HuH-7 (cell line): ENCODE measurements at regions not wholly inside any gene's neighbourhood (a gene's known extent, or its start where the extent isn't known, plus 50 kb on each side); places are given as distances from the start of the nearest gene placed in this dataset.
"Not testable (repeated sequence)": the region's sequence is repeated elsewhere in the genome, so short reads cannot be mapped to it uniquely, and the experiment has no call there.

Source experiments
- DNase-seq: peaks from one replicate; pipeline ENCODE4 v3.0.0; 2011; ENCODE audit warnings: low spot score

DNA sequence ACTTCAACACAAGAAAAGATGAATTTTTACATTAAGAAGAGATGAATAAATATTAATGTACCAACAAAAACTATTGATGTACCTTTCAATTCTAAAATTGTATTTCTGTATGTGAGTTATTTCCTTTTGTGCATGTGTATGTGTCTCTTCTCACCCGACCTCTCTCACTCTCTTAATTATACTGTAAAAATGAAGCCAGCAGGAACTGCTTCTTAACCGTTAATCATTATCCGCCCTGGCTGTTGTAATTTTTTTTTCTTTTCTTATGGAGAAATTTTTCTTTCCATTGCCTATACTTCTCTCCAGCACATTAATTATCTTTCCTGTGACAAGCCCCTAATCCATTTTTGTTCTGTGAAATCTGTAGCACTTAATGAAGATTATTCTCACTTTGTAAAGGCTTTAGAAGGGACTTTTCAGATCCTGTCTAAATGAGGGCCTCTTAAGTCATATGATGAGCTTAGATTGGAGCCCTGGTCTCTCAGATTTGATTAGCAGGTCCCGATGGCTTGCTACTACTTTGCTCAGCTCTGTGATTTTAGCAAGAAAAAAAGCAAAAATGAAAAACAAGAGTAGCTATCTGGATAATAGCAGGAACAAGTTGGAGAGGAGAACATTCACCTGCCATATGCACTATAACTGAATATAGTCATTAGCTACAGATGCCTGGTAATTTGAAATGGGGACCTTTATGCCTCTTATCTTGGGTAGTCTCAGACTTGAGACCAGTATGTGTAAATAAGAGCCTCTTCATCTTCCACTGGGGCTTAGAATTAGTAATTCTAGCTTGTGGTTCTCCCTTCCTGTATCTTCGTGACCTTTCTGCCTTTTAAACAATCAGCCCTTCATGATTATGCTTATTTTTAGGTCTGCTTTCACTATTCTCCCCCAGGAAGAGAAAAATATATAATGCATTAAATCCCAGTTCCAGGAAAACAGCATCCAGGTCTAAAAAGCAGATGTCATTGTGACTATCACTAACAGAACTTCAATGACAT lies 80.0 kb upstream of the COL1A2 start:
- DNase-seq, result no peak

DNA sequence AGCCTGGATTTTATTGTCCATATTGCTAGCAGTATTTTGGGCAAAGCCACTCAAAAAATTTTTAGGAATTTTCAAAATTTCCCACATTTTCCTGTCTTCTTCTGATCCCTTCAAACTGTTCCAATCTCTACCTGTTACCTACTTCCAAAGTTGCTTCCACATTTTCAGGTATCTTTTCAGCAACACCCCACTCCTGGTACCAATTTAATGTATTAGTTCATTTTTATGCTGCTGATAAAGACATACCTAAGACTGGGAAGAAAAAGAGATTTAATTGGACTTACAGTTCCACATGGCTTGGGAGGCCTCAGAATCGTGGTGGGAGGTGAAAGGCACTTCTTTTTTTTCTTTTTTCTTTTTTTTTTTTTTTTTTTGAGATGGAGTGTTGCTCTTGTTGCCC lies 73.6 kb upstream of the COL1A2 start:
- not testable (repeated sequence) for DNase-seq

GRCh38 chr7:94323844-94324243 lies 70.9 kb upstream of the COL1A2 start:
- DNase-seq, result no peak

GRCh38 chr7:94324380-94325121 lies 70.1 kb upstream of the COL1A2 start:
- no peak for DNase-seq

- no peak for DNase-seq
These were observed 69.6 kb upstream of the COL1A2 start for GRCh38 chr7:94325122-94325475.

- no peak for DNase-seq
These were observed 64.2 kb upstream of the COL1A2 start for GRCh38 chr7:94330269-94331020.

- no peak for DNase-seq
These were observed 62.1 kb upstream of the COL1A2 start for GRCh38 chr7:94332571-94332970.

DNA sequence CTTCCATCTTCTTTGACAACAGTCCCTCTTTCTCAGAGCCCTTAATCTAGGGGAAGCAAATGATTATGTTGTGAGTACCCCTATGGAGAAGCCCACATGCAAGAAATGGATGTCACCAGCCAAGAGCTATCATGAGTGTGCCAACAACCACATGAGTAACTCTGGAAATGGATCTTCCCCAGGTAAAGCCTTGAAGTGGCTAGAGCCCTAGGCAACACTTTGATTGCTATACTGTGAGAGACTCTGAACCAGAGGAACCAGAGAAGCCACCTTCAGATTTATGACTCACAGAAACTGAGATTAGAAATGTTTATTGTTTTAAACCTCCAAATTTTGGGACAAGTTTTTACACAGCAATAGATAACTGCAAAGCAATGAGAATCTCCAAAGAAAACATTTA lies 60.9 kb upstream of the COL1A2 start:
- DNase-seq, result no peak

DNA sequence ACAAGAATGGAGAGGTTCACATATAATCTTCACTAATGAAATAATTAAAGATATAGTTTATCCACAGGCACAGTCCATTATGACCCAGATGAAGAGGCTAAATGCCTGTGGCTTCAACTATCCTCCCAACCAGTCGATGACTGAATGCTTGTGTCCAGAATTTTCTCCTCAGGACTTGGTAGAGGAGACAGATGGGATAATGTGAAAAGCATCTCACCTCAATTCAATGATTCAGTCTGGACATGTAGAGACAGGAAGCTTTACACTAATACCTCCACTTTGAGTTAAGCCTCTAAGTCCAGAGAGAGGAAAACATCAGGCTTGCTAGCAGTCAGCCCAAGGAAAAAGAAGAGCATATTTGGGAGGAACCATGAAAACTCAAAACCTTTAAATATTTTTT lies 59.1 kb upstream of the COL1A2 start:
- DNase-seq, result no peak

GRCh38 chr7:94336009-94336408 lies 58.7 kb upstream of the COL1A2 start:
- DNase-seq, result no peak

- no peak for DNase-seq
These were observed 55.7 kb upstream of the COL1A2 start for GRCh38 chr7:94338921-94339371.

DNA sequence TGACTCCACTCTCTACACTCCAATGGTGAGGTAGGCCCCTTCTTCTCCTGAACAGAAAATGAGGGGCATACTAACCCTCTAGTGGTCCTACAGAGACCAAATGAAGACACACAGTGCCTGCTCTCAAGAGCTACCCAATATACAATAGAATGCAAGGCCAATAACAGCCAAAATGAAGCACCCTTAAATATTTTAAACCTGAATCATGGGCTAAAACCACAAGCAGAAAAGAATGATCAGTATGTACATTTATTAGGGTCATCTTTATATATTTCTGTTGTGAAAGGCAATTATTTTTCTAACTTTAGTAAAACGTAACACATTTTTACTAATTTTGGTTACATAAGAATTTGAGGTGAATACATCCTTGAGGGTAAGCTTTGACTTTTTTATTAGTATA lies 49.9 kb upstream of the COL1A2 start:
- DNase-seq, result no peak
